ENCODE measurements at regions not wholly inside any gene's neighbourhood (a gene's known extent, or its start where the extent isn't known, plus 50 kb on each side); places are given as distances from the start of the nearest gene placed in this dataset.
A peak's percentile ranks its signal among the peaks of the same experiment; 100 is the strongest.
"Not testable (repeated sequence)": the region's sequence is repeated elsewhere in the genome, so short reads cannot be mapped to it uniquely, and the experiment has no call there.

DNA sequence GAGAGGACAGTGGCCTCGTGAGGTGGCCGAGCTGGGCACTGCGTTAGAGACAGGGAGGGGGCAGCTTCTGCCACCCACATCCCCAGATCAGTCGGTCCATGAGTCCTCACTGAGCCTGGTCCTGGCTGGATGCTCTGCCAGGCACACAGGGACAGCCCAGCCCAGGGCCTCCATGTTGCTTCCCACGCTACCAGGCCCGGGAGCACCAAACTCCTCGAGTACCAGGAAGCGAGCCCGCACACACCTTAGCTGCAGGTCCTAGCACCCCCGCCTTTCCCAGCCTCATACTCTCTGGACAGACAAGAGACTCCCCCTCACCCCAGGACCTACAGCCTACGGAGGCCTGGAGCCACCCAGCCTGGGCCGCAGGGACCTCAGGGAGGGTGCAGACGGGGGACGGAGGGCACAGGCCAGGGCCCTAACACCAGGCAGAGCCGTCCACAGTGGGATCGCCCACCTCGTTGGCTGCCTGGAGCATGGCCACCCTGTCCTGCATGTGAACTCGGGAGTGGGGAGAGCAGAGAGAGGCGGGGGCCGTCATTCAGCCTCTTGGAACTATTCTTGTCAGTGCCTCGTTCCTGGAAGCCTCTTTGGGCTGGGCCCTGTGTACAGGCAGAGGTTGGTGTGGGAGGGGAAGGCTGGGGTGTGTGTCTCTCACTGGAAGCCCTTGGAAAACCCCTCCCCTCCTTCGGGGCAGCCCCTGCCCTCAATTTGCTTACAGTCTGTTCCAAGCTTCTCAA lies 90.9 kb upstream of the RUNX3 start:
- DNase-seq: no peak

DNA sequence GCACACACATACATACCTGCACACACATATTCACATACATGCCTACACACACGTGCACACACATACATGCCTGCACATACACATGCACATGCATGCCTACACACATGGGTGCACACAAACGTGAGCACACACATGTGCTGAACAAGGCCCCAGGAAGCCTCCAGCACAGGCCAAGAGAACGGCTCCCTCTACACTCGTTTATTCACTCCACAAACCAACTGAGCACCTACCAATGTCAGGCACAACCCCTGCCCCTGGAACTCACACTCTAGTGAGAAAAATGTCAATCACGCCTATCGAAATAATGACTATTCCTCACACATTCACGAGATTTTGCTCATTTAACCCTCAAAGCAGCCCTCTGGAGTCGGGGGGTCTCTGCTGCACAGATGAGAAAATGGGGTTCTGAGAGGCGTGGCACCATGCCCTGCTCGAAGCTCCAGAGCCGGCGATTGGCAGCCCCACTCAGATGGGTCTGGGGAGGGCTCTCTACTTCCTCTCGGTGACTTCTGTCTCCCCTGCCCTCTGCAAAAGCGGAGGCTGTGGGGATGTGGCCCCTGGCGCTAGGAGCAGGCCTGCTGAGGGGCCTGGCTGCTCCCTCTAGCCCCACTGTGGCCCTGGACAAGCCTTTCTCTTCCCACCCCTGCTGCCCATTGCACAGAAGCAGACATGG lies 90.2 kb upstream of the RUNX3 start:
- no peak for DNase-seq

DNA sequence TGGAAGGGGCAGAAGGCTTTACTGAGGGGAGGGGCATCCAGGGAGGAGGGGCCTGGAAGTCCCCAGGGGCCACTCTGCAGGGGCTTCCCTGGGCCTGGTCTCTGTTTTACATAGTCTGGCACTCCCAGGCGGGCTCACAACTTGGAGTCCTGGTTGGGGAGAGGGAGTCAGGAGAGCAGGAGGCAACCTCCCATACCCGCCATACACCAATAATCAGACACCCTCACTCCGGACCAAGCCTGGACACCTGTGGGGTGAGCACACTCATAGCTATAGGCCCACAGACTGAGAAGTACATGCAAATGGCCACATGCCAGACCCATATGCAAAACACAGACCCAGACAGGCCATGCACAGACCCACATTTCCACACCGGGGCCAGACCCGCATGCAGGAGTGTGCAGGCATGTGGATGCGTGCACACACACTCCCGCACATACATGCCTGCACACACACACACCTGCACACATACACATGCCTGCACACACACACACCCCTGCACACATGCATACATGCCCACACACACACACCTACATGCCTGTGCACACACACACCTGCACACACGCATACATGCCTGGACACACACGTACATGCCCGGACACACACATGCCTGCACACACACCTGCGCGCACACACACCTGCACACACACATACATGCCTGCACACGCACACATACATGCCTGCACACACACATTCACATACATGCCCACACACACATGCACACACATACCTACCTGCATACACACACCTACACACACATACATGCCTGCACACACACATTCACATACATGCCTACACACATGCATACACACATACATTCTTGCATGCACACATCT lies 89.5 kb upstream of the RUNX3 start:
- DNase-seq: no peak

DNA sequence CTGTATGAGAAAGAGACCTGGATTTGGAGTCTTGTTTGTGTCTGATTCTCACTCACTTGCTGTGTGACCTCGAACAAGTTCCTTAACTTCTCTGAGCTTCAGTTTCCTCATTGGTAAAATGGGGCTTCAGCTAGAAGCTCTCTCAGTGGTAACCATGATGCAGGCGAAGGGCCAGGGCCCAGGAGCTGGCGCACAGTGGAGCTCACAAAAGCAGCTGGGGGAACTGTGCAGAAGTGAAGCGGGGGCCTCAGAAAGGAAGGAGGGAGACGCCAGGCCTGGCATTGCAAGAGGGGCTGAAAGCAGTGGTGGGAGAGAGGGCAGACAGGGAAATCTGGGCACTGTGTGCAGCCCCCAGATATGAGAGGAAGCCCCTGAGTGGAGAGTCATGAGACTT lies 88.9 kb upstream of the RUNX3 start:
- no peak for DNase-seq

DNA sequence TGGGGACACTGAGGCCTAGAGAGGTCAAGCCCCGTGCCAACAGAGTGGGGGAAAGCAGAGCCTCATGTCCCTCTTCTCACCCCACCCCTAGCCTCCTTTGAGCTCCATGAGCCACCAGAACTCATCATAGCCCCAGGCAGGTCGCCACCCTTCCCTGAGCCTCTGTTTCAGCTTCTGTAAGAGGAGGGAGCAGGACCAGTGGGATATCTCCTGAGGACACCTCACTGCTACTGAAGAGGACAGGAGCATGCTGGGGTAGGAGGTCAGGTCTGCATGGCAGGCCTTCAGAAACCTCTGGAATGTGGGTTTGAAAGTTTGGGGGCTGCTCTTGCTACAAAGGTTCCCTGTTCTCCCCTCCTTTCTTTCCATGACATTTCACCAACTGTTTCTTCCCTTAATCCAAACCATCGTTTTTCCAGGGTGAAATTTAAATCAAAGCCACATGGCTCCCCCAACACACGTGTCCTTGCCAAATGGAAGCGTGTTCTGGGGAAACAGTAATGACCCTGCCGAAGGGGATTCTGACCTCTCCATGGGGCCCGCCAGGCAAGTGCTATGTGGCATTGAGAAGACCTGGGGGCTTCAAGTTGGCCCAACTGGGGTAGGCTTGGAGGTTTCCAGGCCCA lies 88.1 kb upstream of the RUNX3 start:
- DNase-seq: no peak

DNA sequence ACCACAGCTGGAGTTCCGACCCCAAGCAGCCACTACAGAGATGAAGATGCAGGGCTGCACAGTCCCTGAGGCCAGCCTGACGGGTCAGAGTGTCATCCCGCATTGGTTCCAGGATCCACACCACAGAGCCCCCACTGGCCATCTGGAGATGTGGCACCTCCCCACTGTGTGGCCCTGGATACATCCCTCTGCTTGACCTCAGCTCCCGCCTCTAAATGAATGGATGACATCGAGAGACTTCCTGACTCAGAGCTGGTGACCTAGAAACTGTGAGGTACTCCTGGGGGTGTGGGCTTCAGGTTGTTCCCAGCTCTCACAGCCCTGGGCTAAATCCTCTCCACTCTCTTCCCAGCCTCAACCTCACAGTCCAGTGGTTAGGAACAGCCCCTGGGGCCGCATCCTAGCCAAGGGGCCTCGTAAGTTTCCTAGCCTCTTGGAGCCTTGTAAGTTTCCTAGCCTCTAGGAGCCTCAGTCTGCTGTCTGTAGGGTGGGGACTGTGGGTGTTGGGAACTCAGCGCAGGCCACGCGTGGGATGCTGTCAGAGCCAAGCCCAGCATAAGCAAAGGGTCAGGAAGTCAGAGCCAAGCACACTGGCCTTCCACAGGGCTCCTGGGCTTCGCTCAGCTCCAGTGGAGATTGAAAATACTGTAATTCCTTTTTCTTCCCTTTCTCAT lies 87.5 kb upstream of the RUNX3 start:
- DNase-seq: no peak

DNA sequence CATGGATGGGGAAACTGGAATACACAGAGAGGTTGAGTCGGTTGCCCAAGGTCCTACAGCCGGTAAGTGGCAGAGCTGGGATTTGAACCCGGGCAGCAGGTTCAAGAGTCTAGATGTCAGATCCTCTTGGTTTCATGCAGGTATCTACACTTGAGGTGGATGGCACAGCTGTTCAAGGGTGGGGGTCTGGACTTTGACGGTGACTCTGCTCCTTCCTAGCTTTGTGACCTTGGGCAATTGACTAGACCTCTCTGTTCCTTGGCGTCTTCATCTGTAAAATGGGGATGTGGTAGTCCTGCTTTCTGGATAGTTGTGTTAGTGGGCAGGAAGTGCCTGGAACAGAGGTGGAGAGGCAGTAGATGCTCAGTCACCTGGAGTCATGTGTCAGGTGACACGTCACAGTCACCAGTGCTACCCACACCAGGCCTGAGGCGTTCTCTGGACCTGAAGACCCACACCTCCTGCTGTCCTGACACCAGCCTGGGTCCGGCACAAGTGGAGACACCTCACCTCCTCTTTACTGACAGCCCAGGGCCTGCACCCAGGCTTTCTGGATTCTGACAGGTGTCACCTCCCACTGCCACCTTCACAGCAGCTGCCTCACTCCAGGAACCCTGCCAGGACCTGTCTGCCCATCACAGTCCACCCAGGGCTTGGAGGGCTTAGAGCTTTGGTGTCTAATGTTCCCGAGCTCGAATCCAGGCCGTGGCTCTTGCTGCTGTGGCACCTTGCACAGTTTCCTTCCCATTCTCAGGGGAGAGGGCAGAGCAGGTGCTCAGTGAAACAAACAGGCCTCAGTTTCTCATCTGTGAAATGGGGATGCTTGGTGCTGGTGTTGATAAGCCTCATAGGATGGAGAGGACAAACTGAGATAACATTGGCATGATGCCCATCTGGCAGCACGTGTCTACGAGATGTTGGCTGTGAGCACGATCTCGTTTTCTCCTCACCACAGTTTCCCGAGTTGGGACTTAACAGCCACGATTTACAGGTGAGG lies 83.2 kb upstream of the RUNX3 start:
- no peak for DNase-seq

DNA sequence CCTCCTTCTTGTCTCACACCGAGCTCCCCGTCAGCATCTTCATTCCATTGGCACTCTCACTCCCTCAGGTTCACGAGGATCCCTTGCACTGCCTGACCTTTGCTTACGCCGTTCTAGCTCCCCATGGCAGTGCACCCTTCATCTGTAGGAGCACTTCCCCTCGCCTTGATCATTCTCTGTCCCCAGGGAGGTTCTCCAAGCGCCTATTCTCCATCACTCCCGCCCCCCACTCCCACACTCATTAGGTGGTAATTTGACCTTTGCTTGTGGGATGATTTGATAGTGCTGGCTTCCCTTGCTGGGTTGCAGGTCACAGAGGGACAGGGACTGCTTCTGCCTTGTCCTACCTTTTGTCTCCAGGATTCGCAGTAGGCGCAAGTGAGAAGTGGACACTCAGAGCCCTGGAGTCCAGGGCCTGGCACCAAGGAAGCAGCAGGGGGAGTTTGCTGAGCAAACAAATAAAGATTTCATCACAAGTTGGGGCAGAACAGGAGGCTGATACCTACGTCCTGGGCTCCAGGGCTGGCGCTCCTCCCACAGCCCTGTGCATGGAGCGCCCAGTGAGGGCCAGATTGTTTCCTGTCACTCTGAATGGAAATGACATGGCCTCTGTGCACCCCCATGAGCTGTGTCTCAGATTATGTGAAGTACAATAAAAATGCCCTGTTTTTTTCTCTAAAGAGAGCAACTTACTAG lies 82.0 kb upstream of the RUNX3 start:
- no peak for DNase-seq

DNA sequence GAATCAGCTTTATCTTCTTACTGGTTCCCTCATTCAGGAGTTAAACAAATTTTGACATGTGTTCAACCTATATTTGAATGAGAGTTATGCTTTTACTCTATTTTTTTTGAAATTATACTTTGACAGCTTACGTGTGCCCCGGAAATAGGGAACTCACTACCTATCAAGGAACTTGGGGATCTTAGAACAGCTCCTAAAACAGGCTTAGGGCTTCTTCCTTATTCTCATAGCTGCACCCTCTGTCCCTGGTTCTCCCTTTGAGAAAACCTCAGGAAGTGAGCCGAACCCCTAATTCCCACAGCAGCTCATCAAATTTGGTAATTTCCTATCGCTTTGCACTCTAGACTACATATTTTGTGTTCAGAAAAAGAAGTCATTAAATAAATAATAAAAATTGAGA lies 81.2 kb upstream of the RUNX3 start:
- no peak for DNase-seq

DNA sequence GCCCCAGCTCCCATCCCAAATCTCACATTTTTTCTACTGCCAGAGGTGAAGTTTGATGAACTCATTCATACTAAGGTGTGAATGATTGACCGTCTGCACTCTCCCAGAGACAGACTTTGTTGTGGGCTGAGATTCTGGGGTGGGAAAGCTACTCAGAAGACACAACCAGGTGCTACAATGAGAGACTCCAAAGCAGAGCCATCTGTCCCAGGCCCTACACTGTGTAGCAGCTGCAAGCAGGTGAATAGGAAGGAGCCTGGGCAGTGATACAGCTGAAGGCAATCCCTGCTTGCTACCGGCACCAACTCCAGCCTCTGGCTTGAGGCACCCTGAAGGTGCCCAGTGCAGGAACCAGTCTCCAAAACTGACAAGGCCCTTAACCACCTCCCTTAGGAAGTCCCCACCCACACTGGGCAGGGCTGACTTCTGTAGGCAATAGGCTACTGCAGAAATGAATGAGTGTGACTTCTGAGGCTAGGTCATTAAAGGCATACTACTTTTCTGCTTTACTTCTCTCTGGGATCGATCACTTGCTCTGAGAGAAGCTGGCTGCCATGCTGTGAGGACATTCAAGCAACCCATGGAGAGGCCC lies 79.7 kb upstream of the RUNX3 start:
- DNase-seq: peak; percentile 43

DNA sequence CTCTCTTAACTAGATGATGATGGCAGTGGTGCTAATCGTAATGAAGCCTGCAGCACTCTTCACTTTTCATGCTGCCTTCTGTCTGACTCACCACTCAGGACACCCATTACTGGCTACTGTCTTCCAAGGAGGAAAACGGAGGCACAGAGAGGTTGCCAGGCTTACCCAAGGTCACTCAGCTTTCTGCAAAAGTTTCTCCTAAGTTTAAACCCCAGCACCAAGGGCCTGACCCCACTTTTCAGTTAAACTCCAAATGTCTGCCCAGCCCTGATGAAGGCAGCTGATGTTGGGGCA lies 78.1 kb upstream of the RUNX3 start:
- DNase-seq: no peak

DNA sequence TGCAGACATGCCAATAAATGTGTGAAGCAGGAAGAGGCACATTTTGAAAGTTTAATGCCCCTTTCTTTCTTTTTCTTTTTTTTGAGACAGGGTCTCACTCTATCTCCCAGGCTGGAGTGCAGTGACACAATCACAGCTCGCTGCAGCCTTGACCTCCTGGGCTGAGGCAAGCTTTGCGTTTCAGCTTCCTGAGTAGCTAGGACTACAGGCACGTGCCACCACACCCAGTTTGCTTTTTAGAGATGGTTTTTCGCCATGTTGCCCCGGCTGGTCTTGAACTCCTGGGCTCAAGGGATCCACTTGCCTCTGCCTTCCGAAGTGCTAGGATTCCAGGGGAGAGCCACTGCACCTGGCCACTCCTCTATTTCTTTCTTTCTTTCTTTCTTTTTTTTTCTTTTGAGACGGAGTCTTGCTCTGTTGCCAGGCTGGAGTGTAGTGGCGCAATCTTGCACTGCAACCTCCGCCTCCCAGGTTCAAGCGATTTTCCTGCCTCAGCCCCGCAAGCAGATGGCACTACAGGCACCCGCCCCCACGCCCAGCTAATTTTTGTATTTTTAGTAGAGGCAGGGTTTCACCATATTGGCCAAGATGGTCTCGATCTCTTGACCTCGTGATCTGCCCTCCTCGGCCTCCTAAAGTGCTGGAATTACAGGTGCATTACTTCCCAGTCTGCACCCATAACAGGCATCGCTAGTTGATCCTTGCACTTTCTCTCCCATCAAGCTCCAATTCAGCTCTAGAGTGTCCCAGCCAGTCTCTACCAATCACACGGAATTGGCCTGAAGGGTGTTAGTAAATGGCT lies 77.5 kb upstream of the RUNX3 start:
- DNase-seq: not testable (repeated sequence)

DNA sequence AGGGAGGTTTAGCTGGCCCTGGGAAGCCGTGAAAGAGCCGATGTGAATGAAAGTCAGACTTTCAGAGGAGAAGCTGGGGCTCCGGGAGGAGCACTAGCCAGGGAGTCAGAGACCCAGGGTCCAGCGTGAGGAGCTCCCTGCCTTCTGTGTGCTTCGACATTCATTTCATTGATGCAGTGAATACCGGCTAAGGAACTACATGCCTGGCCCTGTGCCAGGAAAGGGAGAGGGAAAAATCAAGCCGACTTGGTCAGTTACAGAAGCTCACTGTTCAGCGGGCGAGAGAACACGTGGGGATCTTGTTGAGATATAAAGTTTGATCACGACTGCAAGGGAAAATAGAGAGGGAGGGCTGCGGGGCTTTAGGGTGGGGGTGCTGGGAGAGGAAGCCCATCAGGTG lies 76.7 kb upstream of the RUNX3 start:
- DNase-seq: no peak

DNA sequence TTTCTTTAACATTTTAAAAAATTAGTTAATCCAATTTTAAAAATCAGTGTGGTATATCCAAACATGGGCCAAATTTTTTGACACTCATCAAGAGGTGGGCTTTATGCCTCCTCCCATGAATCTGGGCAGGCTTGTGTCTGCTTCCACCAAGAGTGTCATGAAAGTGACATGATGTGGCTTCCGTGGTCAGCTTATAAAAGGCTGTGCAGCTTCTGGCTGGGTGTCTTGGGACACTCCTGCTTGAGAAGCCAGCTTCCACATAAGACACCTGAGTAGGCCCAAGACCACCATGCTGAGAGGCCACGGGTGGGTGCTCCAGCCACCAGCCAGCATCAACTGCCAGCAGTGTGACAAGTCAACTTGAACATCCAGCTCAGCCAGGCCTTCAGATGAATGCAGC lies 74.3 kb upstream of the RUNX3 start:
- no peak for DNase-seq

DNA sequence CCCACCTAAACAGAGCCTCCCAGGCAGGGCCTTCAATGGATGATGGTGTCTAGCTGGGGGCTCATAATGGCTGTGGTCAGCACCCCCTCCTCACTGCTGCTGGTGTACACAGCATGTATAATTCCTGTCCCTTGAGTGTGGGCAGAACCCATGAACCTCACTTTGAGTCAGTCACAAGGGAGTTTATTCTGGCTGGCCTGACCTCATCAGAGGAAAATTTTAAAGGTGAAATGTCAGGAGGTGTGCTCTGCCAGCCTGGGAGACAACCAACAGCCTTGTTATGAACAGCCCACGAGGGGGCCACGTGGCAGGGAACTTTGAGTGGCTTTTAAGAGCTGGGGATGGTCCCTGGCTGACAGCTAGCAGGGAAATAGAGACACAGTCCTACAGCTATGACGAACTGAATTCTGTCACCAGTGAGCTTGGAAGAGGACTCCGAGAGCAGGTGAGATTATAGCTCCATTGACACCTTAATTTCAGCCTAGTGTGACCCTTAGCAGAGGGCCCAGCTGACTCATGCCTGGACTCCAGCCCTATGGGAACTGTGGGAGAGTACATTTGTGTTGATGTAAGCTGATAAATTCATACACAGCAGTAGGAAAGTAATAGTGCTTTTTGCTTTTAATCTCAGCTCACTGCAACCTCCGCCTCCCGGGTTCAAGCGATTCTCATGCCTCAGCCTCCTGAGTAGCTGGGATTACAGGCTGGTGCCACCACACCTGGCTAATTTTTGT lies 73.5 kb upstream of the RUNX3 start:
- no peak for DNase-seq

DNA sequence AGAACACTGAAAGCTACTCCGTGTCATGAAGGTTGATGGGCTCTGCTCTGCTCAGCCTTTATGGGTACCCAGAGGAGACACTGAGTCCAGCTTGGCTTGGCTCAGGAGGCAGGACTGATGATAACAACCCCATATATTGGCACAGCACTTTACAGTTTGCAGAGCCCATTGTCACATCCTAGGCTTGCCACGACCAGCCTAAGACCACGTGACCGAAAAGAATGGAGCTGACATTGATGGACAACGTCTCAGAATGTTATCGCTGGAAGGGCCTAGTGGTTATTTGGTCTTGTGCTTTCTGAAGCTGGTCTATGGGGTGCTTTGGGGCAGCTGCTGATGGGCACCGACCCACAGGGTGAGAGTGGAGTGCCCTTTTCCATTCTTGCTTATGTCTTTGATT lies 72.9 kb upstream of the RUNX3 start:
- no peak for DNase-seq

DNA sequence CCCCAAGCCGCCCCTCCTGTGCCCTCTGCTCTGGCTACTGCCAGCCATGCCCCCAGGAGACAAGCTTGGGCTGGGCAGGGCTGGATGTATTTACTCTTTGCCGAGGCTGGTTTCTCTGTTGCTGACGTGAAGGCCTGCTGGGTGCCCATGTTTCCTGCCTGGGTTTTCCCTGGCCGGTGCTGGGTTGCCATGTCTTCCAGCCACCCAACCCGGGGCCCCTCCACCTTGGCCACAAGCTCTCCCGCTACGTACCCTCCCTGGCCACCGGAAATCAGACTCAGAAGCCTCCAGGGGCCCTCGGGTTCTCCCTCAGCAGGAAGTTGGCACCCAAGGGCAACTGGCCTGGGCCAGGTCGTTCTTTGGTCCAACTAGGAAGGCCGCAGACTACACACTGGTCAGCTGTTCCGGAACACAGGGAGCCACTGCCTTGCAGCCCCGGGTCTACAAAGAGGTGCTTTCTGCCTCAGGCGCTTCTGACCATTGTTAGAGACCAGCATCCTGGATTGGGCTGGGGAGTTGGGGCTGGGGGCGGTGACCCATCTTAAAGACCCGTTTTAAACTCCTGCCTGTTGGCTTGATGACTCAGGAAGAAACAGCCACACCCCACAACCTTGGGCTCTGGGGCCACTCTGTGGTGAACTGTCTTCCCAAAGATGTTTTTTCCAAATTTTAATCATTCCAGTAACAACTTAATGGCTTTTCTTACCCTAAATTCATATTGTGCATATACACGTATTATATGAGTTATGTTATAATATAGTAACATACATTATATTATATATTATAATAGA lies 71.2 kb upstream of the RUNX3 start:
- no peak for DNase-seq

DNA sequence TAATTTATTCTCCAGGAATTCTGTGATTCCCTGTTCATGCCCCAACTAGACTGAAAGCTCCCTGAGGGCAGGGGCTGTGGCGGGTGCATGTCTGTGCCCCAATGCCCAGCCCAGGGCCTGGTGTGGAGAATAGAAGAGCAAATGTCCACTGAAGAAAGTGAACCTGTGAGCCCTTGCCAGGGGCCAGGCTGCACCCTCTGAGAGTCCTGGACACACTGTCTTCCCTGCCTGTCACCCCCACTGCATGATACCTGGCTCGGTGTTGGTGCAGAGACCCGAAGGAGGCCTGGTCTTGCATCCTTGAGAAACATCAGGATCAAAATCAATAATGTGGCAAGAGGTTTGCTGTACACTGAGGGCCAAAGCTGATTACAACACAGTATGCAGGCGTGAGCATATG lies 69.8 kb upstream of the RUNX3 start:
- DNase-seq: no peak

Measured in hematopoietic multipotent progenitor cell treated with erythropoietin and hydrocortisone succinate and interleukin-3 and kit ligand, for 6 days (in vitro differentiated cells).